Stimulated activated CD4-positive, alpha-beta T cell treated with anti-CD3 and anti-CD28 coated beads, Interleukin-12 subunit alpha, Interleukin-12 subunit beta, amount 100 ng/mL, for 4 hours (primary cell): ENCODE measurements at regions not wholly inside any gene's neighbourhood (a gene's known extent, or its start where the extent isn't known, plus 50 kb on each side); places are given as distances from the start of the nearest gene placed in this dataset.
"Not testable (repeated sequence)": the region's sequence is repeated elsewhere in the genome, so short reads cannot be mapped to it uniquely, and the experiment has no call there.

Source experiments
- DNase-seq: peaks from one replicate; pipeline ENCODE4 v3.0.0-alpha.2; 2020

GRCh38 chr6:133130863-133131262, 110.3 kb upstream of the EYA4 start:
- no peak for DNase-seq

GRCh38 chr6:133131621-133132465, 109.3 kb upstream of the EYA4 start:
- no peak for DNase-seq

GRCh38 chr6:133132466-133132971, 108.6 kb upstream of the EYA4 start:
- DNase-seq: no peak

- no peak for DNase-seq
Measured at GRCh38 chr6:133136177-133136880, 104.8 kb upstream of the EYA4 start.

GRCh38 chr6:133147470-133148184, 93.5 kb upstream of the EYA4 start:
- not testable (repeated sequence) for DNase-seq

GRCh38 chr6:133156689-133157088, 84.5 kb upstream of the EYA4 start:
- DNase-seq: no peak

GRCh38 chr6:133157995-133158394, 83.2 kb upstream of the EYA4 start:
- DNase-seq: no peak

GRCh38 chr6:133159255-133159795, 81.8 kb upstream of the EYA4 start:
- DNase-seq: no peak

GRCh38 chr6:133160536-133160935, 80.6 kb upstream of the EYA4 start:
- DNase-seq: no peak

GRCh38 chr6:133165235-133165634, 75.9 kb upstream of the EYA4 start:
- DNase-seq: no peak

- no peak for DNase-seq
Measured at GRCh38 chr6:133166766-133167165, 74.4 kb upstream of the EYA4 start.

GRCh38 chr6:133169901-133170300, 71.3 kb upstream of the EYA4 start:
- DNase-seq: no peak

- DNase-seq: no peak
Measured at GRCh38 chr6:133170602-133171001, 70.6 kb upstream of the EYA4 start.

- no peak for DNase-seq
Measured at GRCh38 chr6:133171989-133172604, 69.1 kb upstream of the EYA4 start.

GRCh38 chr6:133173276-133173675, 67.9 kb upstream of the EYA4 start:
- DNase-seq: no peak

- no peak for DNase-seq
Measured at GRCh38 chr6:133179481-133179880, 61.7 kb upstream of the EYA4 start.

GRCh38 chr6:133183691-133184090, 57.5 kb upstream of the EYA4 start:
- DNase-seq: no peak

- DNase-seq: no peak
Measured at GRCh38 chr6:133184798-133185372, 56.3 kb upstream of the EYA4 start.

GRCh38 chr6:133185731-133186130, 55.4 kb upstream of the EYA4 start:
- no peak for DNase-seq

GRCh38 chr6:133187114-133187513, 54.0 kb upstream of the EYA4 start:
- DNase-seq: no peak

- no peak for DNase-seq
Measured at GRCh38 chr6:133187657-133188453, 53.3 kb upstream of the EYA4 start.
